ENCODE measurements at regions not wholly inside any gene's neighbourhood (a gene's known extent, or its start where the extent isn't known, plus 50 kb on each side); places are given as distances from the start of the nearest gene placed in this dataset.
"Not testable (repeated sequence)": the region's sequence is repeated elsewhere in the genome, so short reads cannot be mapped to it uniquely, and the experiment has no call there.

DNA sequence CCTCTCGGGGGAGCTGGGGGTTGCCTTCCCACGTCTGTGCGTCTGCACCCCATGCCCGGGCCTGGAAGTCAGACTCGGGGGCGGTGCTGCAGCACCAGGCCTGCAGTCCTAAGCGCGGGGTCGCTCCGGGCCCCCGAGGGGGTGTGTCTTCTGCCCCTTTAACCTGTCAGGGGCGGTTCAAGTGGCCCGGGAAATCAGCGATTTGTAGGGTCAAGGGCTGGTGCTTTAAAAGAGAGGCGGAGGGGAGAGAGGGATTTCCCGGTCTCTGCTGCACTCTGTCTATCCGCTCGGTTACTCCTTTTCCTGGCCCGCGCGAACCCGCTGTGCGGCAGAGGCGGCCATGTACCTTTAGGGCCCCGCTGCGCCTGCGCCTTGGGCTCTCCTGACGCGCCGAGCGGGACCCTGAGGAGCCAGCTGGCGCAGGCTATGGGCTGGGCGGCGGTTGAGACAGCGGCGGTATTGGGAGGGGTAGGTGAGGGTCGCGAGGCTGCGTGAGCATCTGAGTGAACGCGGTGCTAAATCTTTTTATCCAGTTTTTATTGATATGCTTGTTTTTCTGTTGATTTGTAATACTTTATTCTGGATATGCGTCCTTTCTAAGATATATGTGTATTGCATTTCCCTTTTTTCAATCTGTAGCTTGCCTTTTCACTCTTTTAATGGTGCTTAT, 243.5 kb upstream of the NOTCH2NLA start:
- Histone ChIP-seq H2AFZ (ENCODE audit: low read depth) (peak overlapping the region; percentile 79), H3K4me2 (peak overlapping the region; percentile 83), H3K9ac (peak overlapping the region; percentile 28; the same call in 1 of the 2 replicates), H3K4me3 (ENCODE audit: low read depth in 2 of 2, low read length in 1 of 2) (peak overlapping the region; percentile 48 to 64)
- H3K4me1 ChIP-seq (ENCODE audit: control insufficient read depth in 1 of 2, insufficient read depth in 2 of 2, low read depth in 1 of 2, low read length in 1 of 2); H3K9me2 ChIP-seq; POLR2A ChIA-PET; CTCF ChIA-PET; H3K9me3 ChIP-seq; H3K36me3 ChIP-seq (replicated peaks in 1 of 2; ENCODE audit: control insufficient read depth in 1 of 2, insufficient read depth in 2 of 2, low read length in 1 of 2); H3K79me2 ChIP-seq (ENCODE audit: insufficient read depth); H3F3A ChIP-seq (replicated peaks; ENCODE audit: insufficient read depth); H3K27me3 ChIP-seq (ENCODE audit: insufficient read depth); H3K27ac ChIP-seq (ENCODE audit: low read depth in 2 of 2, low read length in 1 of 2); H4K20me1 ChIP-seq (ENCODE audit: insufficient read depth): not testable (repeated sequence)
- TF ChIP-seq NRF1 (IDR thresholded peaks at IDR 0.05; ENCODE audit: low read depth, low read length): peak; percentile 61
- peak; percentile 0 for DNase-seq
- WGBS (ENCODE audit: low lambda C conversion rate): 7% methylated on average over 15 of the region's 42 CpGs

DNA sequence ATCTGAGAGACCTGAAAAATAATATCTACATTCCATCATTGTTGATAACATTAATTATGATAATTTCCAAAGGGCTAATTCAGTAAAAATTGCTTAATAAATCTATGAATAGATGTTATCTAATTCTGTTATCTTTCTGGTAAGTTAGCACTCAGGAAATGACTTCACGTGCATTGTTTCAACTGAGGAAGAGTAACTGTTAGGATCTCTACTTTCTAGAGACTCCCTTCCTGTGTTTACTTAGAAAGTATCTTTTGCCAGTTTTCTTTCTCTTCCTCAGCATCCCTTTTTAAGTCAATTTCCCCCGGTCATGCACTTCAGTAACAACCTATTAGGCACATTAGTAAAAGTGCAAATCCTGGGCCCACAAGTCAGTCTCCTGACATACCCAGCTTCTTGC, 231.1 kb upstream of the NOTCH2NLA start:
- H3K27ac ChIP-seq (ENCODE audit: low read depth in 2 of 2, low read length in 1 of 2); CTCF ChIA-PET; POLR2A ChIA-PET; H3K36me3 ChIP-seq (replicated peaks in 1 of 2; ENCODE audit: control insufficient read depth in 1 of 2, insufficient read depth in 2 of 2, low read length in 1 of 2); H3K9ac ChIP-seq; H3K4me2 ChIP-seq; H3K9me3 ChIP-seq; H3K27me3 ChIP-seq (ENCODE audit: insufficient read depth); H3K9me2 ChIP-seq; H4K20me1 ChIP-seq (ENCODE audit: insufficient read depth); H3K4me3 ChIP-seq (ENCODE audit: low read depth in 2 of 2, low read length in 1 of 2); H2AFZ ChIP-seq (ENCODE audit: low read depth); H3K4me1 ChIP-seq (ENCODE audit: control insufficient read depth in 1 of 2, insufficient read depth in 2 of 2, low read depth in 1 of 2, low read length in 1 of 2); H3K79me2 ChIP-seq (ENCODE audit: insufficient read depth); DNase-seq; H3F3A ChIP-seq (replicated peaks; ENCODE audit: insufficient read depth): not testable (repeated sequence)
- WGBS (ENCODE audit: low lambda C conversion rate): no CpG with 5 or more reads among the region's 2 CpGs

DNA sequence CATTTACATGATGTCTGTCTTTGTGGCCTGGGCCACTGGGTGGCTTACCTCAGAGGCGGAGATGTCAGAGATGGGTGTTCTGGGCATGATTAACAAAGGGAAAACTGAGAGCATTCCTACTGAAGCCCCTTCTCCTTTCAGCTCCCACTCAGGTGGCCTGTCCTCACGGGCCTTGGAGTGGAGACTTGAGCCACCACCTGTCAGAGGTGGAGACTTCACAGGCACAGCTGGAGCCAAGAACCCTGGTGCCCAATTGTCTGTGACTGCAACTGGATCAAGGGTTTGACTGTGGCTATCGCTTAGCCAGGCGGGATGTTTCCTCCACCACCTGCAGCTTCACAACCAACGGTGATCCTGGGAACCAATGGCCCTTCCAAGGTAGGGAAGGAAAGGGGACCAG, 230.5 kb upstream of the NOTCH2NLA start:
- H3K9me3 ChIP-seq; H3F3A ChIP-seq (replicated peaks; ENCODE audit: insufficient read depth); H3K79me2 ChIP-seq (ENCODE audit: insufficient read depth); H3K27me3 ChIP-seq (ENCODE audit: insufficient read depth); H3K9me2 ChIP-seq; H4K20me1 ChIP-seq (ENCODE audit: insufficient read depth); H3K4me1 ChIP-seq (ENCODE audit: control insufficient read depth in 1 of 2, insufficient read depth in 2 of 2, low read depth in 1 of 2, low read length in 1 of 2); H3K9ac ChIP-seq; H3K4me3 ChIP-seq (ENCODE audit: low read depth in 2 of 2, low read length in 1 of 2); H3K4me2 ChIP-seq; DNase-seq; H3K27ac ChIP-seq (ENCODE audit: low read depth in 2 of 2, low read length in 1 of 2); H2AFZ ChIP-seq (ENCODE audit: low read depth); POLR2A ChIA-PET; H3K36me3 ChIP-seq (replicated peaks in 1 of 2; ENCODE audit: control insufficient read depth in 1 of 2, insufficient read depth in 2 of 2, low read length in 1 of 2); CTCF ChIA-PET: not testable (repeated sequence)
- 80% methylated on average over 4 of the region's 5 CpGs for WGBS (ENCODE audit: low lambda C conversion rate)

DNA sequence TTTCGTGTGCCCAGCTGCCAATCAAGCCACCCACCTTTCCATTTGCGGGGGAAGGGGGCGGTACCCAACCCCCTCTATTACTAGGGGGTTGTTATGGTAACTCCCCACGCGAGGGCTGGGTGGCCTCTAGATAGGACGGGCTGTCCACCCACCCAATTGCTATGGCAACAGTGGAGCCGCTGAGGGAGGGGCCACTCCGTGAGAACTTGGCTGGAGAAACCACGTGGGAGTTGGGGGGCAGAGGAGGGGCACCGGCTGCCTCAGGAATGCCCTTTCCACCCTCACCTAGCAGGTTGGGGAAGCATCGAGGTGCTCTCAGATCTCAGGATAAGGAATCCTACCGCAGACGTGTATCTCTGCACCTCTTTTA, 220.0 kb upstream of the NOTCH2NLA start:
- H3K4me1 ChIP-seq (ENCODE audit: control insufficient read depth in 1 of 2, insufficient read depth in 2 of 2, low read depth in 1 of 2, low read length in 1 of 2); H3K4me2 ChIP-seq; H3F3A ChIP-seq (replicated peaks; ENCODE audit: insufficient read depth); H2AFZ ChIP-seq (ENCODE audit: low read depth); H3K79me2 ChIP-seq (ENCODE audit: insufficient read depth); H3K27me3 ChIP-seq (ENCODE audit: insufficient read depth); CTCF ChIA-PET; DNase-seq; POLR2A ChIA-PET; H4K20me1 ChIP-seq (ENCODE audit: insufficient read depth); H3K9me3 ChIP-seq; H3K4me3 ChIP-seq (ENCODE audit: low read depth in 2 of 2, low read length in 1 of 2); H3K27ac ChIP-seq (ENCODE audit: low read depth in 2 of 2, low read length in 1 of 2); H3K36me3 ChIP-seq (replicated peaks in 1 of 2; ENCODE audit: control insufficient read depth in 1 of 2, insufficient read depth in 2 of 2, low read length in 1 of 2); H3K9ac ChIP-seq; H3K9me2 ChIP-seq: not testable (repeated sequence)
- WGBS (ENCODE audit: low lambda C conversion rate): 22% methylated on average over 3 of the region's 13 CpGs

Measured in SK-N-SH (cell line).